ENCODE measurements at regions not wholly inside any gene's neighbourhood (a gene's known extent, or its start where the extent isn't known, plus 50 kb on each side); places are given as distances from the start of the nearest gene placed in this dataset.

- H3K36me3 ChIP-seq: no peaks in the 10 kb centered on the region
- TF ChIP-seq, protein P1, sequence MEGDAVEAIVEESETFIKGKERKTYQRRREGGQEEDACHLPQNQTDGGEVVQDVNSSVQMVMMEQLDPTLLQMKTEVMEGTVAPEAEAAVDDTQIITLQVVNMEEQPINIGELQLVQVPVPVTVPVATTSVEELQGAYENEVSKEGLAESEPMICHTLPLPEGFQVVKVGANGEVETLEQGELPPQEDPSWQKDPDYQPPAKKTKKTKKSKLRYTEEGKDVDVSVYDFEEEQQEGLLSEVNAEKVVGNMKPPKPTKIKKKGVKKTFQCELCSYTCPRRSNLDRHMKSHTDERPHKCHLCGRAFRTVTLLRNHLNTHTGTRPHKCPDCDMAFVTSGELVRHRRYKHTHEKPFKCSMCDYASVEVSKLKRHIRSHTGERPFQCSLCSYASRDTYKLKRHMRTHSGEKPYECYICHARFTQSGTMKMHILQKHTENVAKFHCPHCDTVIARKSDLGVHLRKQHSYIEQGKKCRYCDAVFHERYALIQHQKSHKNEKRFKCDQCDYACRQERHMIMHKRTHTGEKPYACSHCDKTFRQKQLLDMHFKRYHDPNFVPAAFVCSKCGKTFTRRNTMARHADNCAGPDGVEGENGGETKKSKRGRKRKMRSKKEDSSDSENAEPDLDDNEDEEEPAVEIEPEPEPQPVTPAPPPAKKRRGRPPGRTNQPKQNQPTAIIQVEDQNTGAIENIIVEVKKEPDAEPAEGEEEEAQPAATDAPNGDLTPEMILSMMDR (IDR thresholded peaks at IDR 0.05): no peak
- TF ChIP-seq POLR2A (IDR thresholded peaks at IDR 0.05) (no peak), EP300 (IDR thresholded peaks at IDR 0.05) (no peak)
- H3K4me1 ChIP-seq (ENCODE audit: insufficient read depth): no peaks in the 10 kb centered on the region
- no peak overlapping the region for H3K27ac ChIP-seq
- no peak for DNase-seq
- H3K27me3 ChIP-seq: no peaks in the 10 kb centered on the region
- 48 to 57% (median 53%) methylated on average over 2 of the region's 2 CpGs for WGBS, 3 donors
- no peak overlapping the region for H3K4me3 ChIP-seq
- intact Hi-C loops (cut with DNase I): no loop called here
- H3K9me3 ChIP-seq: no peaks in the 10 kb centered on the region
Measured at GRCh38 chr3:157961665-157962064, 144.6 kb downstream of the SHOX2 start.

GRCh38 chr3:157958457-157958856 lies 147.8 kb downstream of the SHOX2 start:
- H3K9me3 ChIP-seq: no peaks in the 10 kb centered on the region
- intact Hi-C loops (cut with DNase I): no loop called here
- TF ChIP-seq EP300 (IDR thresholded peaks at IDR 0.05) (no peak), POLR2A (IDR thresholded peaks at IDR 0.05) (no peak)
- TF ChIP-seq, protein P1 (IDR thresholded peaks at IDR 0.05): no peak
- no peaks in the 10 kb centered on the region for H3K27me3 ChIP-seq
- WGBS, 3 donors: 12 to 20% (median 13%) methylated on average over 10 of the region's 10 CpGs
- H3K27ac ChIP-seq: no peak overlapping the region
- no peak overlapping the region for H3K4me3 ChIP-seq
- no peaks in the 10 kb centered on the region for H3K4me1 ChIP-seq (ENCODE audit: insufficient read depth)
- no peaks in the 10 kb centered on the region for H3K36me3 ChIP-seq
- no peak for DNase-seq

DNA sequence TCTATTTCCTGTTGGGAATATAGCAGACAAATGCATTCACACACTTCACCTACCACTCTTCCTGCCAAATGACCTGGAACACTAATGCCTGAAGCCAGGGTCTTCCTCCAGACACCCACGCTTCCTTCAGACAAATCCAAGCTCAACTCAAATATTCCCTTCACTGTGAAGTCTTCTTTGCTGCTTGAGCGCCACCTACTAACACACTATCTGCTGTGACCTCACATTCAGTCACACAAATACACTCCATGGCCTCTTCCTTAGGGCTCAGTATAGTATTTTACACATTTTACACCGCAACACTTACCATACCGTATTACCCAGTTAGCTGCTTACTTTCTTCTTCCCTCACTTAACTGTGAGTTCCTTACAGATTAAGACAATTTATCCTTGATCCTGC lies 149.4 kb downstream of the SHOX2 start:
- H3K36me3 ChIP-seq: no peaks in the 10 kb centered on the region
- no peaks in the 10 kb centered on the region for H3K9me3 ChIP-seq
- H3K4me1 ChIP-seq (ENCODE audit: insufficient read depth): no peaks in the 10 kb centered on the region
- no peak overlapping the region for H3K27ac ChIP-seq
- intact Hi-C loops (cut with DNase I): no loop called here
- TF ChIP-seq, protein P1 (IDR thresholded peaks at IDR 0.05): no peak
- TF ChIP-seq EP300 (IDR thresholded peaks at IDR 0.05): no peak
- TF ChIP-seq POLR2A (IDR thresholded peaks at IDR 0.05): no peak
- no peak overlapping the region for H3K4me3 ChIP-seq
- WGBS, 3 donors: 82 to 85% (median 83%) methylated on average over 4 of the region's 4 CpGs
- no peak for DNase-seq
- no peaks in the 10 kb centered on the region for H3K27me3 ChIP-seq

DNA sequence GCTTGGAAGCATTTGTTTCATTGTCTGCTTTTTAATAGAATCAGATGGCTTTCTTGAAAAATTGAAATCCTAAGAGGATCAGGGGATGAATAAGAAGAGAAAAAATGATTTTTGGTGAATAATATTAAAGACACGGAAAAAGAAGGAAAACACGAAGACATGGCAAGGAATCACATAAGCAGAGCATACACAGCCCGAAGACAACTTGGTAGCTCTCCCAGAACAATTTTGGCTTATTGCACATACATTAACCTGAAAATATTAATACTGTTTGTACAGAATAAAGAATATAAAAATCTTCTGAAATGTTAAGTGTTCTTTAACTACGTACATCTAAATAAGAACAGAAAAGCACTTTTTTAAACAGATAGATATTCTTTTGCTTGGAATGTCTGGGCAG lies 150.0 kb downstream of the SHOX2 start:
- no peaks in the 10 kb centered on the region for H3K27me3 ChIP-seq
- no peak for DNase-seq
- TF ChIP-seq POLR2A (IDR thresholded peaks at IDR 0.05): no peak
- TF ChIP-seq, protein P1 (IDR thresholded peaks at IDR 0.05): no peak
- TF ChIP-seq EP300 (IDR thresholded peaks at IDR 0.05): no peak
- 85 to 91% (median 87%) methylated on average over 4 of the region's 4 CpGs for WGBS, 3 donors
- H3K9me3 ChIP-seq: no peaks in the 10 kb centered on the region
- H3K4me3 ChIP-seq: no peak overlapping the region
- no peaks in the 10 kb centered on the region for H3K36me3 ChIP-seq
- H3K4me1 ChIP-seq (ENCODE audit: insufficient read depth): no peaks in the 10 kb centered on the region
- no peak overlapping the region for H3K27ac ChIP-seq
- intact Hi-C loops (cut with DNase I): no loop called here

DNA sequence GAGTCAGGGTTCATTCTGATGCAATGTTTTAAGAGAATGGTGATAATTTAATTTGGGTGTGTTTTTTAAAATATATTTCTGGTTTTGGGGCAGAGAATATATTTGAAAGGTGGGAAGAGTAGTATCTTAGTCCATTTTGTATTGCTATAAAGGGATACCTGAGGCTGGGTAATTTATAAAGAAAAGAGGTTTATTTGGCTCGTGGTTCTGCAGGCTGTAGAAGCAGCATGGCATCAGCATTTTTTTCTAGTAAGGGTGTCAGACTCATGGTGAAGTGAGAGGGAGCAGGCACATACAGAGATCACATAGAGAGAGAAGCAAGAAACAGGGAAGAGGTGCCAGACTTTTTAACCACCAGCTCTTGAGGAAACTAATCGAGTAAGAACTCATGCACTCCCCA lies 152.7 kb downstream of the SHOX2 start:
- no peak for DNase-seq
- Histone ChIP-seq H3K9me3 (no peaks in the 10 kb centered on the region), H3K4me3 (no peak overlapping the region), H3K27me3 (no peaks in the 10 kb centered on the region), H3K27ac (no peak overlapping the region), H3K4me1 (ENCODE audit: insufficient read depth) (no peaks in the 10 kb centered on the region), H3K36me3 (no peaks in the 10 kb centered on the region)
- TF ChIP-seq, protein P1 (IDR thresholded peaks at IDR 0.05): no peak
- TF ChIP-seq POLR2A (IDR thresholded peaks at IDR 0.05): no peak
- TF ChIP-seq EP300 (IDR thresholded peaks at IDR 0.05): no peak
- intact Hi-C loops (cut with DNase I): no loop called here
- 52 to 62% (median 58%) methylated on average over 2 of the region's 2 CpGs for WGBS, 3 donors
